Activated T-cell treated with anti-CD3 and anti-CD28 coated beads, Interleukin-2, amount 50 U/mL, for 48 hours (primary cell): ENCODE measurements at regions not wholly inside any gene's neighbourhood (a gene's known extent, or its start where the extent isn't known, plus 50 kb on each side); places are given as distances from the start of the nearest gene placed in this dataset.

ENCODE experiments used
- DNase-seq, 2 experiments: peaks; one replicate each; pipeline ENCODE4 v3.0.0-alpha.2; 2020

- no peak for DNase-seq
These were observed 527.0 kb downstream of the TLE1 start for GRCh38 chr9:81162361-81162760.

- no peak for DNase-seq
These were observed 533.0 kb downstream of the TLE1 start for GRCh38 chr9:81156381-81156780.

- no peak for DNase-seq
These were observed 539.2 kb downstream of the TLE1 start for GRCh38 chr9:81150016-81150625.

- no peak for DNase-seq
These were observed 542.5 kb downstream of the TLE1 start for GRCh38 chr9:81146684-81147337.

GRCh38 chr9:81146241-81146640 is 543.1 kb downstream of the TLE1 start:
- no peak for DNase-seq

- no peak for DNase-seq
These were observed 543.9 kb downstream of the TLE1 start for GRCh38 chr9:81145331-81145963.

- no peak for DNase-seq
These were observed 547.4 kb downstream of the TLE1 start for GRCh38 chr9:81141961-81142360.

- DNase-seq: no peak
These were observed 551.3 kb downstream of the TLE1 start for GRCh38 chr9:81137976-81138568.

GRCh38 chr9:81132796-81133195 is 556.6 kb downstream of the TLE1 start:
- no peak for DNase-seq

GRCh38 chr9:81132318-81132717 is 557.0 kb downstream of the TLE1 start:
- DNase-seq: no peak

- DNase-seq: no peak
These were observed 560.6 kb downstream of the TLE1 start for GRCh38 chr9:81128701-81129100.

- no peak for DNase-seq
These were observed 563.8 kb downstream of the TLE1 start for GRCh38 chr9:81125446-81126092.

GRCh38 chr9:81123526-81123925 is 565.8 kb downstream of the TLE1 start:
- no peak for DNase-seq

GRCh38 chr9:81122749-81123148 is 566.6 kb downstream of the TLE1 start:
- DNase-seq: no peak

GRCh38 chr9:81119591-81119990 is 569.8 kb downstream of the TLE1 start:
- DNase-seq: no peak

- DNase-seq: no peak
These were observed 570.9 kb downstream of the TLE1 start for GRCh38 chr9:81118416-81118815.

GRCh38 chr9:81116340-81117137 is 572.8 kb downstream of the TLE1 start:
- no peak for DNase-seq

GRCh38 chr9:81113453-81114124 is 575.8 kb downstream of the TLE1 start:
- DNase-seq: no peak

- DNase-seq: no peak
These were observed 576.5 kb downstream of the TLE1 start for GRCh38 chr9:81112627-81113452.

GRCh38 chr9:81108821-81109220 is 580.5 kb downstream of the TLE1 start:
- DNase-seq: no peak

- DNase-seq: no peak
These were observed 581.0 kb downstream of the TLE1 start for GRCh38 chr9:81108391-81108790.
